Stimulated activated effector memory CD8-positive, alpha-beta T cell treated with anti-CD3 and anti-CD28 coated beads, Interleukin-12 subunit alpha, Interleukin-12 subunit beta, amount 100 ng/mL, for 72 hours (primary cell): ENCODE measurements at regions not wholly inside any gene's neighbourhood (a gene's known extent, or its start where the extent isn't known, plus 50 kb on each side); places are given as distances from the start of the nearest gene placed in this dataset.
A peak's percentile ranks its signal among the peaks of the same experiment; 100 is the strongest.

Experiments
- ATAC-seq: fragments of 150-1000 bp; cut with Tn5 transposase; 2 replicates; pipeline ENCODE4 v1.10.0; 2021
- DNase-seq, 2 donors: peaks; one replicate each; pipeline ENCODE4 v3.0.0; 2021 to 2022; ENCODE audit warnings: low spot score in 2 of 2
- H3K27ac Mint-ChIP-seq: one replicate; pipeline ENCODE4 v1.8.0; 2022; ENCODE audit warnings: mild to moderate bottlenecking, mixed read lengths
- H3K36me3 Mint-ChIP-seq: one replicate; pipeline ENCODE4 v1.8.0; 2022; ENCODE audit warnings: mild to moderate bottlenecking, mixed read lengths
- H3K4me1 Mint-ChIP-seq: one replicate; pipeline ENCODE4 v1.8.0; 2022; ENCODE audit warnings: mixed read lengths
- H3K4me3 Mint-ChIP-seq: one replicate; pipeline ENCODE4 v1.8.0; 2022; ENCODE audit warnings: mild to moderate bottlenecking, mixed read lengths
- H3K9me3 Mint-ChIP-seq: one replicate; pipeline ENCODE4 v1.8.0; 2022; ENCODE audit warnings: mixed read lengths

GRCh38 chr6:33936886-33937285, 133.1 kb upstream of the MLN start:
- Mint-ChIP-seq H3K27ac (no peak overlapping the region), H3K4me1 (peaks cover 15% of the 10 kb centered on the region), H3K36me3 (no peaks in the 10 kb centered on the region), H3K9me3 (no peaks in the 10 kb centered on the region), H3K4me3 (no peak overlapping the region)
- DNase-seq (no peak), ATAC-seq (no peak)

- Mint-ChIP-seq H3K27ac (no peak overlapping the region), H3K4me3 (no peak overlapping the region), H3K9me3 (no peaks in the 10 kb centered on the region), H3K36me3 (no peaks in the 10 kb centered on the region), H3K4me1 (peaks cover 15% of the 10 kb centered on the region)
- DNase-seq (no peak), ATAC-seq (peak; percentile 21)
These were observed 131.8 kb upstream of the MLN start for GRCh38 chr6:33935439-33936080.

- DNase-seq (no peak), ATAC-seq (no peak)
These were observed 131.0 kb upstream of the MLN start for GRCh38 chr6:33934731-33935270.

GRCh38 chr6:33933101-33933500, 129.3 kb upstream of the MLN start:
- no peak for ATAC-seq
- Mint-ChIP-seq H3K4me3 (no peak overlapping the region), H3K27ac (no peak overlapping the region), H3K9me3 (no peaks in the 10 kb centered on the region), H3K4me1 (peaks cover 20% of the 10 kb centered on the region), H3K36me3 (no peaks in the 10 kb centered on the region)
- no peak for DNase-seq

More at GRCh38 chr6:33934731-33935270, 131.0 kb upstream of the MLN start:
- no peaks in the 10 kb centered on the region for H3K36me3 Mint-ChIP-seq
- no peaks in the 10 kb centered on the region for H3K9me3 Mint-ChIP-seq
- no peak overlapping the region for H3K4me3 Mint-ChIP-seq
- no peak overlapping the region for H3K27ac Mint-ChIP-seq
- H3K4me1 Mint-ChIP-seq = peaks cover 18% of the 10 kb centered on the region

GRCh38 chr6:33931799-33932198, 128.0 kb upstream of the MLN start:
- H3K9me3 Mint-ChIP-seq = no peaks in the 10 kb centered on the region
- peaks cover 17% of the 10 kb centered on the region for H3K4me1 Mint-ChIP-seq
- ATAC-seq = no peak
- DNase-seq = no peak
- H3K36me3 Mint-ChIP-seq = no peaks in the 10 kb centered on the region
- H3K27ac Mint-ChIP-seq = no peak overlapping the region
- H3K4me3 Mint-ChIP-seq = no peak overlapping the region

- DNase-seq (no peak), ATAC-seq (no peak)
- H3K9me3 Mint-ChIP-seq = no peaks in the 10 kb centered on the region
- no peak overlapping the region for H3K4me3 Mint-ChIP-seq
- peaks cover 5% of the 10 kb centered on the region for H3K4me1 Mint-ChIP-seq
- no peak overlapping the region for H3K27ac Mint-ChIP-seq
- no peaks in the 10 kb centered on the region for H3K36me3 Mint-ChIP-seq
These were observed 125.9 kb upstream of the MLN start for GRCh38 chr6:33929575-33930288.

GRCh38 chr6:33927616-33928015, 123.8 kb upstream of the MLN start:
- peaks cover 18% of the 10 kb centered on the region for H3K4me1 Mint-ChIP-seq
- no peaks in the 10 kb centered on the region for H3K9me3 Mint-ChIP-seq
- ATAC-seq (no peak), DNase-seq (no peak)
- H3K36me3 Mint-ChIP-seq = no peaks in the 10 kb centered on the region
- H3K27ac Mint-ChIP-seq = no peak overlapping the region
- no peak overlapping the region for H3K4me3 Mint-ChIP-seq

- Mint-ChIP-seq H3K4me3 (no peak overlapping the region), H3K4me1 (peaks cover 18% of the 10 kb centered on the region), H3K9me3 (no peaks in the 10 kb centered on the region), H3K36me3 (no peaks in the 10 kb centered on the region), H3K27ac (no peak overlapping the region)
- ATAC-seq = no peak
- DNase-seq = no peak
These were observed 123.3 kb upstream of the MLN start for GRCh38 chr6:33927112-33927511.

- DNase-seq = no peak
- Mint-ChIP-seq H3K4me1 (peaks cover 23% of the 10 kb centered on the region), H3K4me3 (no peak overlapping the region), H3K9me3 (no peaks in the 10 kb centered on the region), H3K36me3 (no peaks in the 10 kb centered on the region), H3K27ac (no peak overlapping the region)
- ATAC-seq = peak; percentile 27
These were observed 122.6 kb upstream of the MLN start for GRCh38 chr6:33926451-33926850.

GRCh38 chr6:33925936-33926335, 122.1 kb upstream of the MLN start:
- H3K4me3 Mint-ChIP-seq = no peak overlapping the region
- peaks cover 28% of the 10 kb centered on the region for H3K4me1 Mint-ChIP-seq
- no peaks in the 10 kb centered on the region for H3K9me3 Mint-ChIP-seq
- ATAC-seq = no peak
- H3K27ac Mint-ChIP-seq = no peak overlapping the region
- no peak for DNase-seq
- H3K36me3 Mint-ChIP-seq = no peaks in the 10 kb centered on the region

GRCh38 chr6:33925210-33925609, 121.4 kb upstream of the MLN start:
- Mint-ChIP-seq H3K4me3 (no peak overlapping the region), H3K27ac (no peak overlapping the region), H3K9me3 (no peaks in the 10 kb centered on the region), H3K36me3 (no peaks in the 10 kb centered on the region), H3K4me1 (peaks cover 32% of the 10 kb centered on the region)
- ATAC-seq (no peak), DNase-seq (no peak)

- Mint-ChIP-seq H3K4me3 (no peak overlapping the region), H3K36me3 (no peaks in the 10 kb centered on the region), H3K27ac (no peak overlapping the region), H3K4me1 (peaks cover 27% of the 10 kb centered on the region), H3K9me3 (no peaks in the 10 kb centered on the region)
- DNase-seq = no peak
- ATAC-seq = no peak
These were observed 120.9 kb upstream of the MLN start for GRCh38 chr6:33924681-33925080.

GRCh38 chr6:33923857-33924514, 120.2 kb upstream of the MLN start:
- Mint-ChIP-seq H3K36me3 (no peaks in the 10 kb centered on the region), H3K4me3 (no peak overlapping the region), H3K4me1 (peaks cover 27% of the 10 kb centered on the region), H3K9me3 (no peaks in the 10 kb centered on the region), H3K27ac (no peak overlapping the region)
- DNase-seq = no peak
- no peak for ATAC-seq

GRCh38 chr6:33921745-33922144, 117.9 kb upstream of the MLN start:
- Mint-ChIP-seq H3K36me3 (no peaks in the 10 kb centered on the region), H3K27ac (peak overlapping the region; percentile 53), H3K4me1 (peaks cover 27% of the 10 kb centered on the region), H3K9me3 (no peaks in the 10 kb centered on the region), H3K4me3 (no peak overlapping the region)
- ATAC-seq (no peak), DNase-seq (no peak)

GRCh38 chr6:33918175-33918695, 114.4 kb upstream of the MLN start:
- Mint-ChIP-seq H3K4me1 (peaks cover 41% of the 10 kb centered on the region), H3K9me3 (no peaks in the 10 kb centered on the region), H3K4me3 (no peak overlapping the region), H3K36me3 (no peaks in the 10 kb centered on the region), H3K27ac (no peak overlapping the region)
- ATAC-seq (no peak), DNase-seq (no peak)
